T1000 (cell line): ENCODE measurements at regions not wholly inside any gene's neighbourhood (a gene's known extent, or its start where the extent isn't known, plus 50 kb on each side); places are given as distances from the start of the nearest gene placed in this dataset.
"Not testable (repeated sequence)": the region's sequence is repeated elsewhere in the genome, so short reads cannot be mapped to it uniquely, and the experiment has no call there.

Source experiments
- DNase-seq: peaks from one replicate; lab custom pipeline; 2025; ENCODE audit warnings: mixed read lengths; lab: John Stamatoyannopoulos, UW

GRCh38 chr6:103895136-103895535 is 964.6 kb downstream of the HACE1 start:
- DNase-seq, result no peak

GRCh38 chr6:103893141-103893581 is 966.6 kb downstream of the HACE1 start:
- no peak for DNase-seq

GRCh38 chr6:103886951-103887350 is 972.8 kb downstream of the HACE1 start:
- DNase-seq, result no peak

GRCh38 chr6:103885446-103885845 is 974.3 kb downstream of the HACE1 start:
- DNase-seq, result no peak

GRCh38 chr6:103879800-103880199 is 979.9 kb downstream of the HACE1 start:
- no peak for DNase-seq

GRCh38 chr6:103875221-103875620 is 984.5 kb downstream of the HACE1 start:
- no peak for DNase-seq

- no peak for DNase-seq
These were observed 985.1 kb downstream of the HACE1 start for GRCh38 chr6:103874575-103874974.

GRCh38 chr6:103872678-103873077 is 987.0 kb downstream of the HACE1 start:
- no peak for DNase-seq

GRCh38 chr6:103872233-103872632 is 987.5 kb downstream of the HACE1 start:
- no peak for DNase-seq

GRCh38 chr6:103870970-103871369 is 988.7 kb downstream of the HACE1 start:
- no peak for DNase-seq

GRCh38 chr6:103862297-103862696 is 997.4 kb downstream of the HACE1 start:
- DNase-seq, result no peak

- no peak for DNase-seq
These were observed 1001.7 kb downstream of the HACE1 start for GRCh38 chr6:103858003-103858402.

GRCh38 chr6:103855750-103856149 is 1004.0 kb downstream of the HACE1 start:
- DNase-seq, result no peak

GRCh38 chr6:103854059-103854458 is 1005.7 kb downstream of the HACE1 start:
- no peak for DNase-seq

- DNase-seq, result no peak
These were observed 1021.3 kb downstream of the HACE1 start for GRCh38 chr6:103838457-103838856.

- no peak for DNase-seq
These were observed 1033.5 kb downstream of the HACE1 start for GRCh38 chr6:103826209-103826608.

- DNase-seq, result no peak
These were observed 1039.6 kb downstream of the HACE1 start for GRCh38 chr6:103820148-103820547.

GRCh38 chr6:103819509-103819908 is 1040.2 kb downstream of the HACE1 start:
- no peak for DNase-seq

GRCh38 chr6:103812970-103813369 is 1046.7 kb downstream of the HACE1 start:
- no peak for DNase-seq

GRCh38 chr6:103801901-103802479 is 1057.7 kb downstream of the HACE1 start:
- DNase-seq, result not testable (repeated sequence)

GRCh38 chr6:103799971-103800670 is 1059.6 kb downstream of the HACE1 start:
- no peak for DNase-seq

GRCh38 chr6:103798166-103798565 is 1061.6 kb downstream of the HACE1 start:
- no peak for DNase-seq

- DNase-seq, result no peak
These were observed 1062.0 kb downstream of the HACE1 start for GRCh38 chr6:103797738-103798137.

- no peak for DNase-seq
These were observed 1068.3 kb downstream of the HACE1 start for GRCh38 chr6:103791458-103791857.
